ENCODE measurements at regions not wholly inside any gene's neighbourhood (a gene's known extent, or its start where the extent isn't known, plus 50 kb on each side); places are given as distances from the start of the nearest gene placed in this dataset.

GRCh38 chr3:55297706-55298105 is 189.4 kb downstream of the WNT5A start:
- TF ChIP-seq GATA2 (IDR thresholded peaks at IDR 0.05; ENCODE audit: low read depth, low read length) (no peak), GATA3 (IDR thresholded peaks at IDR 0.05; ENCODE audit: low read depth, low read length) (no peak)

Data from SH-SY5Y (cell line).